Muscle of leg (tissue), 3 donors: ENCODE measurements at regions not wholly inside any gene's neighbourhood (a gene's known extent, or its start where the extent isn't known, plus 50 kb on each side); places are given as distances from the start of the nearest gene placed in this dataset.
A peak's percentile ranks its signal among the peaks of the same experiment; 100 is the strongest.
"Not testable (repeated sequence)": the region's sequence is repeated elsewhere in the genome, so short reads cannot be mapped to it uniquely, and the experiment has no call there.

Source experiments
- DNase-seq: peaks from one replicate; pipeline ENCODE4 v3.0.0; 2013
- H3K27ac ChIP-seq: one replicate; pipeline ENCODE4 v1.5.1; 2013; ENCODE audit warnings: mild to moderate bottlenecking, low read length, control low read depth
- H3K27me3 ChIP-seq: one replicate; pipeline ENCODE4 v1.6.1; 2013; ENCODE audit warnings: low read length; ENCODE audit not compliant: control insufficient read depth, insufficient read depth
- H3K36me3 ChIP-seq: one replicate; pipeline ENCODE4 v1.6.1; 2013; ENCODE audit warnings: low read length; ENCODE audit not compliant: control insufficient read depth, insufficient read depth
- H3K4me1 ChIP-seq: one replicate; pipeline ENCODE4 v1.6.1; 2013; ENCODE audit warnings: low read length; ENCODE audit not compliant: control insufficient read depth, insufficient read depth
- H3K4me3 ChIP-seq: one replicate; pipeline ENCODE4 v1.5.1; 2013; ENCODE audit warnings: low read length, control low read depth
- H3K9me3 ChIP-seq: replicated peaks from 2 replicates; pipeline ENCODE4 v1.6.1; 2013; ENCODE audit warnings: low read depth, low read length; ENCODE audit not compliant: control insufficient read depth
- WGBS: methylation state at CpG from one replicate; pipeline ENCODE4 v1.1.5; 2013; ENCODE audit warnings: missing lambda C conversion rate; ENCODE audit not compliant: insufficient coverage; 5-methylcytosine and 5-hydroxymethylcytosine counted together

GRCh38 chr2:58768715-58769080, 527.6 kb upstream of the FANCL start:
- no peaks in the 10 kb centered on the region for H3K4me1 ChIP-seq
- no peak overlapping the region for H3K4me3 ChIP-seq
- no CpG with 5 or more reads among the region's 4 CpGs for WGBS

GRCh38 chr2:58767828-58768714, 526.9 kb upstream of the FANCL start:
- Histone ChIP-seq H3K4me3 (no peak overlapping the region), H3K27me3 (no peaks in the 10 kb centered on the region), H3K9me3 (no peaks in the 10 kb centered on the region), H3K27ac (no peak overlapping the region), H3K4me1 (no peaks in the 10 kb centered on the region), H3K36me3 (no peaks in the 10 kb centered on the region)
- WGBS: 27% methylated on average over 2 of the region's 10 CpGs
- no peak for DNase-seq

More at GRCh38 chr2:58768715-58769080, 527.6 kb upstream of the FANCL start:
- H3K36me3 ChIP-seq: no peaks in the 10 kb centered on the region
- no peaks in the 10 kb centered on the region for H3K27me3 ChIP-seq
- H3K9me3 ChIP-seq: no peaks in the 10 kb centered on the region
- no peak overlapping the region for H3K27ac ChIP-seq
- DNase-seq: no peak

GRCh38 chr2:58764338-58765104, 523.4 kb upstream of the FANCL start:
- WGBS: no CpG with 5 or more reads among the region's 4 CpGs
- H3K27ac ChIP-seq: no peak overlapping the region
- H3K36me3 ChIP-seq: no peaks in the 10 kb centered on the region
- no peak for DNase-seq
- no peak overlapping the region for H3K4me3 ChIP-seq
- H3K27me3 ChIP-seq: no peaks in the 10 kb centered on the region
- H3K9me3 ChIP-seq: no peaks in the 10 kb centered on the region
- H3K4me1 ChIP-seq: no peaks in the 10 kb centered on the region

- DNase-seq: peak; percentile 50
- 0% methylated on average over 1 of the region's 5 CpGs for WGBS
- H3K4me3 ChIP-seq: no peak overlapping the region
- no peak overlapping the region for H3K27ac ChIP-seq
- no peaks in the 10 kb centered on the region for H3K4me1 ChIP-seq
- no peaks in the 10 kb centered on the region for H3K27me3 ChIP-seq
- no peaks in the 10 kb centered on the region for H3K36me3 ChIP-seq
- H3K9me3 ChIP-seq: no peaks in the 10 kb centered on the region
Observed at GRCh38 chr2:58762176-58762781, 521.2 kb upstream of the FANCL start.

- no peaks in the 10 kb centered on the region for H3K36me3 ChIP-seq
- no peak overlapping the region for H3K4me3 ChIP-seq
- H3K27ac ChIP-seq: no peak overlapping the region
- no peak for DNase-seq
- 77% methylated on average over 5 of the region's 6 CpGs for WGBS
- no peaks in the 10 kb centered on the region for H3K4me1 ChIP-seq
- no peaks in the 10 kb centered on the region for H3K9me3 ChIP-seq
- no peaks in the 10 kb centered on the region for H3K27me3 ChIP-seq
Observed at GRCh38 chr2:58757971-58758370, 516.8 kb upstream of the FANCL start.

GRCh38 chr2:58756336-58756735, 515.2 kb upstream of the FANCL start:
- no CpG with 5 or more reads among the region's 2 CpGs for WGBS
- no peaks in the 10 kb centered on the region for H3K4me1 ChIP-seq
- H3K4me3 ChIP-seq: no peak overlapping the region
- no peak for DNase-seq
- no peak overlapping the region for H3K27ac ChIP-seq
- no peaks in the 10 kb centered on the region for H3K9me3 ChIP-seq
- no peaks in the 10 kb centered on the region for H3K27me3 ChIP-seq
- no peaks in the 10 kb centered on the region for H3K36me3 ChIP-seq

GRCh38 chr2:58752507-58752906, 511.4 kb upstream of the FANCL start:
- H3K27ac ChIP-seq, DNase-seq, H3K4me1 ChIP-seq, H3K27me3 ChIP-seq, H3K36me3 ChIP-seq, H3K4me3 ChIP-seq, H3K9me3 ChIP-seq: not testable (repeated sequence)
- WGBS: 86% methylated on average over 1 of the region's 2 CpGs

GRCh38 chr2:58751676-58752075, 510.6 kb upstream of the FANCL start:
- H3K36me3 ChIP-seq, H3K4me3 ChIP-seq, DNase-seq, H3K27ac ChIP-seq, H3K9me3 ChIP-seq, H3K4me1 ChIP-seq, H3K27me3 ChIP-seq: not testable (repeated sequence)
- no CpG with 5 or more reads among the region's 3 CpGs for WGBS

- no peak for DNase-seq
- Histone ChIP-seq H3K4me1 (no peaks in the 10 kb centered on the region), H3K27ac (no peak overlapping the region), H3K27me3 (no peaks in the 10 kb centered on the region), H3K36me3 (no peaks in the 10 kb centered on the region), H3K9me3 (no peaks in the 10 kb centered on the region), H3K4me3 (no peak overlapping the region)
Observed at GRCh38 chr2:58749041-58749440, 507.9 kb upstream of the FANCL start.

- not testable (repeated sequence) for H3K4me3 ChIP-seq, H3K27ac ChIP-seq
- WGBS: no CpG with 5 or more reads among the region's 2 CpGs
Observed at GRCh38 chr2:58745334-58745733, 504.2 kb upstream of the FANCL start.

More at GRCh38 chr2:58745334-58745733, 504.2 kb upstream of the FANCL start:
- not testable (repeated sequence) for H3K9me3 ChIP-seq, H3K27me3 ChIP-seq, H3K36me3 ChIP-seq, H3K4me1 ChIP-seq, DNase-seq
